Activated T-cell treated with anti-CD3 and anti-CD28 coated beads, Interleukin-2, amount 50 U/mL, for 72 hours (primary cell): ENCODE measurements at regions not wholly inside any gene's neighbourhood (a gene's known extent, or its start where the extent isn't known, plus 50 kb on each side); places are given as distances from the start of the nearest gene placed in this dataset.
A peak's percentile ranks its signal among the peaks of the same experiment; 100 is the strongest.

Experiments
- ATAC-seq, 2 donors: fragments of 150-1000 bp; cut with Tn5 transposase; replicated peaks in 1 of 2; 2 replicates each; pipeline ENCODE4 v1.10.0; 2021; ENCODE audit warnings: moderate library complexity in 2 of 2, mild to moderate bottlenecking in 1 of 2
- DNase-seq, 2 donors: peaks; one replicate each; pipeline ENCODE4 v3.0.0; 2021 to 2022; ENCODE audit warnings: mixed read lengths in 1 of 2
- H3K27ac Mint-ChIP-seq: one replicate; pipeline ENCODE4 v1.8.0; 2022; ENCODE audit warnings: mild to moderate bottlenecking, moderate library complexity, mixed read lengths
- H3K27me3 Mint-ChIP-seq: one replicate; pipeline ENCODE4 v1.8.0; 2022; ENCODE audit warnings: low read depth, mixed read lengths
- H3K36me3 Mint-ChIP-seq, 2 donors: one replicate each; pipeline ENCODE4 v1.8.0; 2022; ENCODE audit warnings: mixed read lengths in 2 of 2, mild to moderate bottlenecking in 1 of 2; ENCODE audit not compliant: insufficient read depth in 2 of 2
- H3K4me1 Mint-ChIP-seq: one replicate; pipeline ENCODE4 v1.8.0; 2022; ENCODE audit warnings: low read depth, mixed read lengths
- H3K4me3 Mint-ChIP-seq, 2 donors: one replicate each; pipeline ENCODE4 v1.8.0; 2022; ENCODE audit warnings: mild to moderate bottlenecking in 2 of 2, mixed read lengths in 2 of 2, moderate library complexity in 2 of 2
- H3K9me3 Mint-ChIP-seq, 2 donors: one replicate each; pipeline ENCODE4 v1.8.0; 2022; ENCODE audit warnings: mixed read lengths in 2 of 2

GRCh38 chr13:31945202-31945961 is 86.2 kb upstream of the FRY start:
- no peaks in the 10 kb centered on the region for H3K9me3 Mint-ChIP-seq
- no peak for DNase-seq
- H3K4me1 Mint-ChIP-seq, result no peaks in the 10 kb centered on the region
- no peak overlapping the region for H3K27ac Mint-ChIP-seq
- ATAC-seq, result peak in 1 of 2 donors; percentile 23
- H3K36me3 Mint-ChIP-seq, result no peaks in the 10 kb centered on the region
- H3K27me3 Mint-ChIP-seq, result peaks cover 5% of the 10 kb centered on the region
- H3K4me3 Mint-ChIP-seq, result no peak overlapping the region

DNA sequence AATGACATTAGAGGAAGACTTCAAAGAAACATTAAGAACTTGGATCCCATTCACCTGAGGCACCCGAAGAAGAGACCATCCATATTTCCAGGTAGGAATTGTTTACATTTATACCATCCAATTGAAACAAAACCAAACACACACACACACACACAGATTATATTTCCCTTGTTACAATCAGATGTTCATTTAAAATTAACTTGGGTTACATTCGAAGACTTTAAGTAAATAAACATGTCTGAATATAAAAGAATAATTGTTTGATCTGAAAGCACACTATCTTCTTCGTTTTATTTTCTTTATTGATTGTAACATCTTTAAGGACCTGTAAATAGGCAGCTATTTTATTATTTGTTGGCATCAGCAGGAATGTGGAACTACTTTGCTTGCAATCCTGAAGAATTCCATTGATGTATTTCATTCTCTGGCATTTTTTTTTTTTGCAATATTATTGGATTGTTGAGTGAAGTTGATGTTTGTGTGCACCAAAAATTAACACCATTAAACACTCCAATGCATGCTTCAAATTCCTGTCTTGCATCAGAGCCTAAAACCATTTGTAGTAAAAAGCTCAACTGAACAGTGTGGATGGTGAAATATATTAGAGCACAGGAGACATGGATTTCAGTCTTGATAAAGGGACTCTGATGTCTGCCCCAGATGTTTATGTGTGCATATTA is 85.3 kb upstream of the FRY start:
- ATAC-seq (no peak), DNase-seq (no peak)
- H3K9me3 Mint-ChIP-seq, result no peaks in the 10 kb centered on the region
- no peaks in the 10 kb centered on the region for H3K36me3 Mint-ChIP-seq
- H3K4me3 Mint-ChIP-seq, result no peak overlapping the region
- peaks cover 5% of the 10 kb centered on the region for H3K27me3 Mint-ChIP-seq
- H3K27ac Mint-ChIP-seq, result no peak overlapping the region
- H3K4me1 Mint-ChIP-seq, result no peaks in the 10 kb centered on the region

DNA sequence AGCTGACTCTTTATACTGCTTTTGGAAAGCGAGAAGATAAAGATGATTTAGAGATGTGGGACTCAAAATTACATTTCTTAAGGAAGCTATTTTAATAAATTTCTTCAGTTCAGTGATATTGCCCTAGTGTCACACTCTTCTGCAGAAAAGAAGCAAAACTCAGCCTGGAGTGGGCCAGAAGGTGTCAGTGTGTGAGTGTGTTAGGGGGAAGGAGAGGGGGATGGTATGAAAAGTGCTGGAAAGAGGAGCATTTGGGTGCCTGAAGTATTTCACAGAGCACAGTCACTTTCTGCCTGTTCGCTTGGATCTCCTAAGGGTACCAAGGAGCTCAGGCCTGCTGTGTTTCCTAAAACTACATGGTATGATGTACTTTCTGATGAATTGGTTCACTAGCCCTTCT is 84.5 kb upstream of the FRY start:
- no peak overlapping the region for H3K27ac Mint-ChIP-seq
- peaks cover 5% of the 10 kb centered on the region for H3K27me3 Mint-ChIP-seq
- DNase-seq (no peak), ATAC-seq (no peak)
- no peaks in the 10 kb centered on the region for H3K4me1 Mint-ChIP-seq
- H3K4me3 Mint-ChIP-seq, result no peak overlapping the region
- H3K36me3 Mint-ChIP-seq, result no peaks in the 10 kb centered on the region
- no peaks in the 10 kb centered on the region for H3K9me3 Mint-ChIP-seq

GRCh38 chr13:31947506-31947905 is 84.1 kb upstream of the FRY start:
- no peak overlapping the region for H3K4me3 Mint-ChIP-seq
- no peaks in the 10 kb centered on the region for H3K36me3 Mint-ChIP-seq
- no peak overlapping the region for H3K27ac Mint-ChIP-seq
- DNase-seq (no peak), ATAC-seq (no peak)
- H3K27me3 Mint-ChIP-seq, result peaks cover 5% of the 10 kb centered on the region
- no peaks in the 10 kb centered on the region for H3K9me3 Mint-ChIP-seq
- no peaks in the 10 kb centered on the region for H3K4me1 Mint-ChIP-seq

- Mint-ChIP-seq H3K9me3 (no peaks in the 10 kb centered on the region), H3K27ac (no peak overlapping the region), H3K36me3 (no peaks in the 10 kb centered on the region), H3K4me3 (no peak overlapping the region), H3K4me1 (no peaks in the 10 kb centered on the region), H3K27me3 (peaks cover 5% of the 10 kb centered on the region)
- ATAC-seq (no peak), DNase-seq (no peak)
Measured at GRCh38 chr13:31949486-31949885, 82.1 kb upstream of the FRY start.

- Mint-ChIP-seq H3K4me1 (no peaks in the 10 kb centered on the region), H3K9me3 (no peaks in the 10 kb centered on the region), H3K27ac (no peak overlapping the region), H3K4me3 (no peak overlapping the region), H3K36me3 (no peaks in the 10 kb centered on the region), H3K27me3 (no peaks in the 10 kb centered on the region)
- DNase-seq, result no peak
- no peak for ATAC-seq
Measured at GRCh38 chr13:31950111-31950815, 81.3 kb upstream of the FRY start.

DNA sequence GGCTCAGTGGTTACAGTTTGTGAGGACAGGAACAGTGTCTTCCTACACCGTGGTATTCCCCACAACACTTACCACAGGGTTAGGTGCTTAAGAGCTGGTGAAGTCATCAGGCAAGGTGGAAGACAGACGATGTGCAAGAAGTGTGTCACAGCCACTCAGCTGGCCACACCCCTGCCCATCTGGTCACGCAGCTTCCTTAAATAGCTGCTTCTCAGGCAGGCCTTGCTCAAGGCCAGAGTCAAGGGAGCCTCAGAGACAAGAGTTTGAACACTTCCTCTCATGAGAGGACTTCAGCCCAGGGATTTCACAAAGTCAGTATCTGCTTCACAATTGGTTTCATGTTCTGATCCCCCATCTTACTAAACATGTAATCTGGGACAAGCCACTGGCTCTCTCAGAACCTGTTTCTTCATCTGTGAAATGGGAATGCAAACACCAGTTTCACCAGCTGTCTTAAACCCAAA is 80.3 kb upstream of the FRY start:
- peak in 1 of 2 donors; percentile 24 for DNase-seq
- no peaks in the 10 kb centered on the region for H3K9me3 Mint-ChIP-seq

GRCh38 chr13:31952641-31953380 is 78.8 kb upstream of the FRY start:
- Mint-ChIP-seq H3K27me3 (no peaks in the 10 kb centered on the region), H3K27ac (no peak overlapping the region), H3K4me3 (no peak overlapping the region), H3K36me3 (peaks cover 0 to 2% of the 10 kb centered on the region in 2 donors), H3K4me1 (no peaks in the 10 kb centered on the region), H3K9me3 (peaks cover 2 to 3% of the 10 kb centered on the region in 2 donors)
- no peak for ATAC-seq
- no peak for DNase-seq

More for the DNA sequence above, 80.3 kb upstream of the FRY start:
- Mint-ChIP-seq H3K27ac (no peak overlapping the region), H3K27me3 (no peaks in the 10 kb centered on the region), H3K4me3 (no peak overlapping the region), H3K4me1 (no peaks in the 10 kb centered on the region), H3K36me3 (no peaks in the 10 kb centered on the region)
- peak; percentile 51 to 90 for ATAC-seq

GRCh38 chr13:31955101-31955500 is 76.5 kb upstream of the FRY start:
- DNase-seq (no peak), ATAC-seq (no peak)
- Mint-ChIP-seq H3K4me1 (no peaks in the 10 kb centered on the region), H3K27me3 (no peaks in the 10 kb centered on the region), H3K27ac (no peak overlapping the region), H3K4me3 (no peak overlapping the region), H3K36me3 (peaks cover 0 to 2% of the 10 kb centered on the region in 2 donors), H3K9me3 (peaks cover 2 to 3% of the 10 kb centered on the region in 2 donors)

DNA sequence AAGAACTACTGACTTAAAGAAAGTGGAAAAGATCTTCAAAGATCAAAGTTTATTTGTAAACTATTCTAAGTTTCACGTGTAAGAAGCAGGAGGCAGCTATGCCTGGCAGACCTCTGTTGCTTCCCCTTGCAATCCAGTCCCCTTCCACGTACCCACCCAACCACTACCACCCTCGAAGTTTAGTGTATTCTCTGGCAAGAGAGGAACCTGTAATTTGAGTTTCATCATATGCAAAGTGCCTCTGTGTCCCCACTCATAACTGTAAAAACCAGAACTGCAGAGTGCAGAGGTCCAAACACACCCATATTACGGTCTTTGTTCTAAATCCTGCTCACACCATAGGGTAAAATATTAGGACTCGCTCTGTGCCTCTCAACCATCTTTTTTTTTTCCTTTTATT is 75.8 kb upstream of the FRY start:
- peaks cover 2 to 3% of the 10 kb centered on the region in 2 donors for H3K9me3 Mint-ChIP-seq
- H3K4me3 Mint-ChIP-seq, result no peak overlapping the region
- H3K4me1 Mint-ChIP-seq, result no peaks in the 10 kb centered on the region
- no peak for ATAC-seq
- H3K36me3 Mint-ChIP-seq, result peaks cover 0 to 2% of the 10 kb centered on the region in 2 donors
- no peak overlapping the region for H3K27ac Mint-ChIP-seq
- no peak for DNase-seq
- H3K27me3 Mint-ChIP-seq, result no peaks in the 10 kb centered on the region

GRCh38 chr13:31956980-31957644 is 74.5 kb upstream of the FRY start:
- no peak overlapping the region for H3K27ac Mint-ChIP-seq
- ATAC-seq (no peak), DNase-seq (no peak)
- no peak overlapping the region for H3K4me3 Mint-ChIP-seq
- H3K27me3 Mint-ChIP-seq, result peaks cover 10% of the 10 kb centered on the region
- peaks cover 0 to 2% of the 10 kb centered on the region in 2 donors for H3K36me3 Mint-ChIP-seq
- no peaks in the 10 kb centered on the region for H3K4me1 Mint-ChIP-seq
- peaks cover 2 to 3% of the 10 kb centered on the region in 2 donors for H3K9me3 Mint-ChIP-seq

GRCh38 chr13:31957772-31958171 is 73.8 kb upstream of the FRY start:
- DNase-seq (no peak), ATAC-seq (no peak)
- no peak overlapping the region for H3K27ac Mint-ChIP-seq
- H3K27me3 Mint-ChIP-seq, result peaks cover 12% of the 10 kb centered on the region
- H3K9me3 Mint-ChIP-seq, result peaks cover 2 to 3% of the 10 kb centered on the region in 2 donors
- H3K4me1 Mint-ChIP-seq, result no peaks in the 10 kb centered on the region
- H3K4me3 Mint-ChIP-seq, result no peak overlapping the region
- peaks cover 0 to 2% of the 10 kb centered on the region in 2 donors for H3K36me3 Mint-ChIP-seq
